ENCODE measurements at regions not wholly inside any gene's neighbourhood (a gene's known extent, or its start where the extent isn't known, plus 50 kb on each side); places are given as distances from the start of the nearest gene placed in this dataset.

GRCh38 chr10:47241256-47241655 lies 58.7 kb upstream of the GDF10 start:
- H3K4me3 ChIP-seq (ENCODE audit: control insufficient read depth in 2 of 3, extremely low read depth in 1 of 3, insufficient read depth in 2 of 3, low read depth in 1 of 3, low read length in 3 of 3), result no peak overlapping the region
- dilution Hi-C loops (cut with MboI; ENCODE audit: extremely low pct_ligation_motif_present, low sequenced_read_pairs), result no loop called here
- no peak overlapping the region for H3K9ac ChIP-seq (ENCODE audit: control insufficient read depth, extremely low read depth, insufficient read depth, low read length)
- H3K36me3 ChIP-seq (ENCODE audit: control insufficient read depth in 2 of 2, extremely low read depth in 1 of 2, insufficient read depth in 2 of 2, low read length in 2 of 2), result no peaks in the 10 kb centered on the region
- H3K27me3 ChIP-seq (ENCODE audit: control insufficient read depth, extremely low read depth, insufficient read depth, low read length), result peaks cover 10% of the 10 kb centered on the region
- no peaks in the 10 kb centered on the region for H3K9me1 ChIP-seq (ENCODE audit: control insufficient read depth, extremely low read depth, insufficient read depth, low read length)
- H3K4me1 ChIP-seq (ENCODE audit: control insufficient read depth, extremely low read depth, insufficient read depth, low read length), result no peaks in the 10 kb centered on the region
- H4K20me1 ChIP-seq (ENCODE audit: control insufficient read depth, extremely low read depth, insufficient read depth, low read length), result no peaks in the 10 kb centered on the region
- no peak for TF ChIP-seq CTCF (optimal IDR thresholded peaks at IDR 0.05 in 1 of 3, IDR thresholded peaks at IDR 0.05 in 1 of 3, conservative IDR thresholded peaks at IDR 0.05 in 1 of 3; ENCODE audit: extremely low read depth in 1 of 3, insufficient read depth in 2 of 3, low read length in 3 of 3)
- TF ChIP-seq EZH2 (IDR thresholded peaks at IDR 0.05; ENCODE audit: low read length), result no peak
- H2AFZ ChIP-seq (ENCODE audit: control insufficient read depth, low read length), result no peak overlapping the region
- H3K9me3 ChIP-seq (ENCODE audit: control insufficient read depth, low read depth, low read length), result no peaks in the 10 kb centered on the region
- no peak overlapping the region for H3K4me2 ChIP-seq (ENCODE audit: control insufficient read depth, extremely low read depth, insufficient read depth, low read depth, low read length)
- DNase-seq (ENCODE audit: low read depth, low spot score) (no peak), FAIRE-seq (no peak)
- H3K79me2 ChIP-seq (ENCODE audit: control insufficient read depth, insufficient read depth, low read length), result no peaks in the 10 kb centered on the region
- H3K27ac ChIP-seq (ENCODE audit: control insufficient read depth, insufficient read depth, low read length), result no peak overlapping the region

- Histone ChIP-seq H3K4me3 (ENCODE audit: control insufficient read depth in 2 of 3, extremely low read depth in 1 of 3, insufficient read depth in 2 of 3, low read depth in 1 of 3, low read length in 3 of 3) (no peak overlapping the region), H3K36me3 (ENCODE audit: control insufficient read depth in 2 of 2, extremely low read depth in 1 of 2, insufficient read depth in 2 of 2, low read length in 2 of 2) (no peaks in the 10 kb centered on the region), H3K9me3 (ENCODE audit: control insufficient read depth, low read depth, low read length) (no peaks in the 10 kb centered on the region), H3K9ac (ENCODE audit: control insufficient read depth, extremely low read depth, insufficient read depth, low read length) (no peak overlapping the region), H3K4me2 (ENCODE audit: control insufficient read depth, extremely low read depth, insufficient read depth, low read depth, low read length) (no peak overlapping the region), H4K20me1 (ENCODE audit: control insufficient read depth, extremely low read depth, insufficient read depth, low read length) (no peaks in the 10 kb centered on the region), H3K27ac (ENCODE audit: control insufficient read depth, insufficient read depth, low read length) (no peak overlapping the region), H3K9me1 (ENCODE audit: control insufficient read depth, extremely low read depth, insufficient read depth, low read length) (no peaks in the 10 kb centered on the region), H3K79me2 (ENCODE audit: control insufficient read depth, insufficient read depth, low read length) (no peaks in the 10 kb centered on the region), H2AFZ (ENCODE audit: control insufficient read depth, low read length) (no peak overlapping the region), H3K4me1 (ENCODE audit: control insufficient read depth, extremely low read depth, insufficient read depth, low read length) (no peaks in the 10 kb centered on the region), H3K27me3 (ENCODE audit: control insufficient read depth, extremely low read depth, insufficient read depth, low read length) (peaks cover 15% of the 10 kb centered on the region)
- FAIRE-seq (no peak), DNase-seq (ENCODE audit: low read depth, low spot score) (no peak)
- TF ChIP-seq EZH2 (IDR thresholded peaks at IDR 0.05; ENCODE audit: low read length), result no peak
- no peak for TF ChIP-seq CTCF (optimal IDR thresholded peaks at IDR 0.05 in 1 of 3, IDR thresholded peaks at IDR 0.05 in 1 of 3, conservative IDR thresholded peaks at IDR 0.05 in 1 of 3; ENCODE audit: extremely low read depth in 1 of 3, insufficient read depth in 2 of 3, low read length in 3 of 3)
- dilution Hi-C loops (cut with MboI; ENCODE audit: extremely low pct_ligation_motif_present, low sequenced_read_pairs), result no loop called here
Observed at GRCh38 chr10:47241946-47242867, 57.8 kb upstream of the GDF10 start.
